ENCODE measurements at regions not wholly inside any gene's neighbourhood (a gene's known extent, or its start where the extent isn't known, plus 50 kb on each side); places are given as distances from the start of the nearest gene placed in this dataset.

- ATAC-seq: no peak
- TF ChIP-seq ZFP30 (CRISPR knock-in tag; IDR thresholded peaks at IDR 0.05) (no peak), TCF4 (CRISPR knock-in tag; IDR thresholded peaks at IDR 0.05; ENCODE audit: borderline replicate concordance) (peak; percentile 32; the same call in 1 of the 2 replicates)
Observed at GRCh38 chr1:113217447-113218208, 144.6 kb downstream of the LRIG2 start.

- ATAC-seq: peak; percentile 73; the same call in 2 of the 3 replicates
Observed at GRCh38 chr1:113219377-113219776, 146.4 kb downstream of the LRIG2 start.

DNA sequence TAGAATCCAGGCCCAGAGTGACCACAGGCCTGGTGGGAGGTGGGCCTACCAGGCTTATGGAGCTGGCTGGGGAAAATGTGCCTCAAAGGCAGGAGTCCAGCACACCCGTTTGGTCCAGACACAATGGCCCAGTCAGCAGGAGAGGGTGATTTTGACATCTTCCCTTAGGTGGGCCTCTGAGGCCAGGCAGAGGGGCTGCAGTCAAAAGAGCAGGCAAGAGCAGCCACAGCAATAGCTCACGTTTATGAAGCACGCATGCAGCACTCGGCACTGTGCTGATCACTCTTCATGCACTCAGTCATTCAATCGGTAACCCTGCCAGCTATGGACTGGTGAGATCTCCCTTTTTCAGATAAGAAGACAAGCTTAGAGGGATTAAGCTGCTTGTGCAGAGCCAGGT, 146.8 kb downstream of the LRIG2 start:
- no peak for ATAC-seq
- TF ChIP-seq SNAI2 (CRISPR knock-in tag; IDR thresholded peaks at IDR 0.05) (no peak), TSHZ2 (CRISPR knock-in tag; IDR thresholded peaks at IDR 0.05) (no peak), GLIS3 (CRISPR knock-in tag; IDR thresholded peaks at IDR 0.05) (no peak), ZFP3 (CRISPR knock-in tag; IDR thresholded peaks at IDR 0.05) (no peak), ZFP30 (CRISPR knock-in tag; IDR thresholded peaks at IDR 0.05) (no peak), OSR1 (CRISPR knock-in tag; IDR thresholded peaks at IDR 0.05) (no peak), ZNF8 (CRISPR knock-in tag; IDR thresholded peaks at IDR 0.05) (no peak)
- TF ChIP-seq, protein P1, sequence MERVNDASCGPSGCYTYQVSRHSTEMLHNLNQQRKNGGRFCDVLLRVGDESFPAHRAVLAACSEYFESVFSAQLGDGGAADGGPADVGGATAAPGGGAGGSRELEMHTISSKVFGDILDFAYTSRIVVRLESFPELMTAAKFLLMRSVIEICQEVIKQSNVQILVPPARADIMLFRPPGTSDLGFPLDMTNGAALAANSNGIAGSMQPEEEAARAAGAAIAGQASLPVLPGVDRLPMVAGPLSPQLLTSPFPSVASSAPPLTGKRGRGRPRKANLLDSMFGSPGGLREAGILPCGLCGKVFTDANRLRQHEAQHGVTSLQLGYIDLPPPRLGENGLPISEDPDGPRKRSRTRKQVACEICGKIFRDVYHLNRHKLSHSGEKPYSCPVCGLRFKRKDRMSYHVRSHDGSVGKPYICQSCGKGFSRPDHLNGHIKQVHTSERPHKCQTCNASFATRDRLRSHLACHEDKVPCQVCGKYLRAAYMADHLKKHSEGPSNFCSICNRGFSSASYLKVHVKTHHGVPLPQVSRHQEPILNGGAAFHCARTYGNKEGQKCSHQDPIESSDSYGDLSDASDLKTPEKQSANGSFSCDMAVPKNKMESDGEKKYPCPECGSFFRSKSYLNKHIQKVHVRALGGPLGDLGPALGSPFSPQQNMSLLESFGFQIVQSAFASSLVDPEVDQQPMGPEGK (CRISPR knock-in tag; IDR thresholded peaks at IDR 0.05; ENCODE audit: borderline replicate concordance): no peak
- TF ChIP-seq, protein P2, sequence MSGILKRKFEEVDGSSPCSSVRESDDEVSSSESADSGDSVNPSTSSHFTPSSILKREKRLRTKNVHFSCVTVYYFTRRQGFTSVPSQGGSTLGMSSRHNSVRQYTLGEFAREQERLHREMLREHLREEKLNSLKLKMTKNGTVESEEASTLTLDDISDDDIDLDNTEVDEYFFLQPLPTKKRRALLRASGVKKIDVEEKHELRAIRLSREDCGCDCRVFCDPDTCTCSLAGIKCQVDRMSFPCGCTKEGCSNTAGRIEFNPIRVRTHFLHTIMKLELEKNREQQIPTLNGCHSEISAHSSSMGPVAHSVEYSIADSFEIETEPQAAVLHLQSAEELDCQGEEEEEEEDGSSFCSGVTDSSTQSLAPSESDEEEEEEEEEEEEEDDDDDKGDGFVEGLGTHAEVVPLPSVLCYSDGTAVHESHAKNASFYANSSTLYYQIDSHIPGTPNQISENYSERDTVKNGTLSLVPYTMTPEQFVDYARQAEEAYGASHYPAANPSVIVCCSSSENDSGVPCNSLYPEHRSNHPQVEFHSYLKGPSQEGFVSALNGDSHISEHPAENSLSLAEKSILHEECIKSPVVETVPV (CRISPR knock-in tag; IDR thresholded peaks at IDR 0.05): no peak

More at GRCh38 chr1:113219377-113219776, 146.4 kb downstream of the LRIG2 start:
- TF ChIP-seq POU6F1 (CRISPR knock-in tag; IDR thresholded peaks at IDR 0.05; ENCODE audit: borderline replicate concordance, low read depth) (no peak), CSDC2 (CRISPR knock-in tag; IDR thresholded peaks at IDR 0.05) (no peak), TCF4 (CRISPR knock-in tag; IDR thresholded peaks at IDR 0.05; ENCODE audit: borderline replicate concordance) (no peak), TSHZ2 (CRISPR knock-in tag; IDR thresholded peaks at IDR 0.05) (no peak), OSR1 (CRISPR knock-in tag; IDR thresholded peaks at IDR 0.05) (no peak), ARNTL (CRISPR knock-in tag; IDR thresholded peaks at IDR 0.05; ENCODE audit: borderline replicate concordance, low read depth) (no peak)
- TF ChIP-seq, protein P1 (CRISPR knock-in tag; IDR thresholded peaks at IDR 0.05; ENCODE audit: borderline replicate concordance): no peak
- TF ChIP-seq, protein P3, sequence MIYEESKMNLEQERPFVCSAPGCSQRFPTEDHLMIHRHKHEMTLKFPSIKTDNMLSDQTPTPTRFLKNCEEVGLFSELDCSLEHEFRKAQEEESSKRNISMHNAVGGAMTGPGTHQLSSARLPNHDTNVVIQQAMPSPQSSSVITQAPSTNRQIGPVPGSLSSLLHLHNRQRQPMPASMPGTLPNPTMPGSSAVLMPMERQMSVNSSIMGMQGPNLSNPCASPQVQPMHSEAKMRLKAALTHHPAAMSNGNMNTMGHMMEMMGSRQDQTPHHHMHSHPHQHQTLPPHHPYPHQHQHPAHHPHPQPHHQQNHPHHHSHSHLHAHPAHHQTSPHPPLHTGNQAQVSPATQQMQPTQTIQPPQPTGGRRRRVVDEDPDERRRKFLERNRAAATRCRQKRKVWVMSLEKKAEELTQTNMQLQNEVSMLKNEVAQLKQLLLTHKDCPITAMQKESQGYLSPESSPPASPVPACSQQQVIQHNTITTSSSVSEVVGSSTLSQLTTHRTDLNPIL (CRISPR knock-in tag; IDR thresholded peaks at IDR 0.05; ENCODE audit: low read depth): no peak

Measured in SK-N-SH treated with all-trans-retinoic acid at 6 μM for 48 hours (cell line).